Adipocyte (in vitro differentiated cells): ENCODE measurements at regions not wholly inside any gene's neighbourhood (a gene's known extent, or its start where the extent isn't known, plus 50 kb on each side); places are given as distances from the start of the nearest gene placed in this dataset.

ENCODE experiments used
- DNase-seq: peaks from one replicate; pipeline ENCODE4 v3.0.0-alpha.2; 2015; ENCODE audit warnings: low read depth
- H3K27me3 ChIP-seq: replicated peaks from 2 replicates; pipeline ENCODE4 v1.7.0; 2013; ENCODE audit warnings: mild to moderate bottlenecking, low read length, moderate library complexity; ENCODE audit not compliant: control insufficient read depth, insufficient read depth
- H3K36me3 ChIP-seq: 2 replicates; pipeline ENCODE4 v1.7.0; 2013; ENCODE audit warnings: low read length, mild to moderate bottlenecking, moderate library complexity; ENCODE audit not compliant: control insufficient read depth, insufficient read depth, severe bottlenecking
- H3K4me1 ChIP-seq: 2 replicates; pipeline ENCODE4 v1.7.0; 2013; ENCODE audit warnings: mild to moderate bottlenecking, low read length, moderate library complexity; ENCODE audit not compliant: control insufficient read depth, insufficient read depth
- H3K4me3 ChIP-seq: 2 replicates; pipeline ENCODE4 v1.7.0; 2013; ENCODE audit warnings: mild to moderate bottlenecking, low read length, moderate library complexity
- H3K9ac ChIP-seq: 2 replicates; pipeline ENCODE4 v1.7.0; 2013; ENCODE audit warnings: mild to moderate bottlenecking, low read length, moderate library complexity
- H3K9me3 ChIP-seq: 2 replicates; pipeline ENCODE4 v1.7.0; 2013; ENCODE audit warnings: mild to moderate bottlenecking, low read length, moderate library complexity; ENCODE audit not compliant: control insufficient read depth

DNA sequence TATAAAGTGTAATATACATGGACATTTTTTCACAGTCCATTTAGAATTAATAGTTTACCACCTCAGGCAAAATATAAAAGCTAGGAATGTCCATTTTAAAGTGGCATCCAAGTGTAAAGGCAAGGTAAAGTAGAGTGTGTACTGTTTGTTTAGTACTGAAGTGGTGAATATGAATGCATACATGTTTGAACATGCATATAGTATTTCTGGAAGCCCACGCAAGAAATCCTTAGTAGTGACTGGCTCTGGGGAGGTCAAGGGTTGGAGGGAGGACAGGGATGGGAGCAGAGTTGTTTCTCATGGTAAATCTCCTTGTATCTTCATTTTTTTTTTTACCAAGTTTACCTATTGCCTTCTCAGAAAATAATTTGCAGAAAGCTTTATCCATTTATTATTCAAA, 129.2 kb downstream of the UNC5CL start:
- Histone ChIP-seq H3K4me1 (peaks cover 5% of the 10 kb centered on the region), H3K9me3 (no peaks in the 10 kb centered on the region), H3K36me3 (no peaks in the 10 kb centered on the region), H3K27me3 (peaks cover 5% of the 10 kb centered on the region), H3K4me3 (no peak overlapping the region), H3K9ac (no peak overlapping the region)
- no peak for DNase-seq

GRCh38 chr6:40907198-40907701, 131.8 kb downstream of the UNC5CL start:
- H3K9ac ChIP-seq: no peak overlapping the region
- no peak overlapping the region for H3K4me3 ChIP-seq
- no peaks in the 10 kb centered on the region for H3K27me3 ChIP-seq
- DNase-seq: no peak
- H3K4me1 ChIP-seq: peaks cover 5% of the 10 kb centered on the region
- H3K36me3 ChIP-seq: no peaks in the 10 kb centered on the region
- H3K9me3 ChIP-seq: no peaks in the 10 kb centered on the region

DNA sequence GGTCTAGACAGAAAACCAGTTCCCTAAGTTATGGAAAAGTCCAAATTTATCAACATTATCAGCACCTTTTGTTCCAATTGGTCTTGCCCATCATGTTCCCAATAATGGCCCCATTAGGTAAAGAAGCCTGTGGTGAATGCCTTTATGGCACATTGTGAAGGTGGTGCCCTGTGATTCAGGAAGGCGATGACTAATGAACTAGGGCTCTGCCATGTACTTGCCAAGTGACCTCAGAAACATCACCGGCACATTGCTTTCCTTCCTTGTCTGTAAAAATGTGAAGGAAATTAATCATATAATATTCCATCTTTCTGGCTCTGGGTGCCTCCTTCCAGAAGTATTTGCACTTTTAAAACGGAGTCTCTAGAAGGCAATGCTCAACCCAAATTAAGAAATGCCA, 132.3 kb downstream of the UNC5CL start:
- Histone ChIP-seq H3K36me3 (no peaks in the 10 kb centered on the region), H3K9ac (no peak overlapping the region), H3K4me3 (no peak overlapping the region), H3K9me3 (no peaks in the 10 kb centered on the region), H3K4me1 (peaks cover 5% of the 10 kb centered on the region), H3K27me3 (no peaks in the 10 kb centered on the region)
- no peak for DNase-seq

GRCh38 chr6:40904583-40905194, 134.3 kb downstream of the UNC5CL start:
- no peak for DNase-seq
- peaks cover 5% of the 10 kb centered on the region for H3K4me1 ChIP-seq
- H3K27me3 ChIP-seq: no peaks in the 10 kb centered on the region
- H3K9me3 ChIP-seq: no peaks in the 10 kb centered on the region
- no peak overlapping the region for H3K9ac ChIP-seq
- H3K4me3 ChIP-seq: no peak overlapping the region
- H3K36me3 ChIP-seq: no peaks in the 10 kb centered on the region

GRCh38 chr6:40903456-40903855, 135.6 kb downstream of the UNC5CL start:
- Histone ChIP-seq H3K9me3 (no peaks in the 10 kb centered on the region), H3K4me3 (no peak overlapping the region), H3K4me1 (peaks cover 5% of the 10 kb centered on the region), H3K27me3 (no peaks in the 10 kb centered on the region), H3K36me3 (no peaks in the 10 kb centered on the region), H3K9ac (no peak overlapping the region)
- DNase-seq: no peak

- H3K36me3 ChIP-seq: no peaks in the 10 kb centered on the region
- H3K27me3 ChIP-seq: no peaks in the 10 kb centered on the region
- H3K9ac ChIP-seq: no peak overlapping the region
- H3K4me1 ChIP-seq: no peaks in the 10 kb centered on the region
- no peaks in the 10 kb centered on the region for H3K9me3 ChIP-seq
- no peak overlapping the region for H3K4me3 ChIP-seq
- DNase-seq: no peak
Observed at GRCh38 chr6:40901322-40902055, 137.5 kb downstream of the UNC5CL start.

GRCh38 chr6:40900791-40901190, 138.2 kb downstream of the UNC5CL start:
- no peaks in the 10 kb centered on the region for H3K4me1 ChIP-seq
- no peak for DNase-seq
- no peaks in the 10 kb centered on the region for H3K9me3 ChIP-seq
- H3K9ac ChIP-seq: no peak overlapping the region
- no peak overlapping the region for H3K4me3 ChIP-seq
- no peaks in the 10 kb centered on the region for H3K36me3 ChIP-seq
- no peaks in the 10 kb centered on the region for H3K27me3 ChIP-seq

DNA sequence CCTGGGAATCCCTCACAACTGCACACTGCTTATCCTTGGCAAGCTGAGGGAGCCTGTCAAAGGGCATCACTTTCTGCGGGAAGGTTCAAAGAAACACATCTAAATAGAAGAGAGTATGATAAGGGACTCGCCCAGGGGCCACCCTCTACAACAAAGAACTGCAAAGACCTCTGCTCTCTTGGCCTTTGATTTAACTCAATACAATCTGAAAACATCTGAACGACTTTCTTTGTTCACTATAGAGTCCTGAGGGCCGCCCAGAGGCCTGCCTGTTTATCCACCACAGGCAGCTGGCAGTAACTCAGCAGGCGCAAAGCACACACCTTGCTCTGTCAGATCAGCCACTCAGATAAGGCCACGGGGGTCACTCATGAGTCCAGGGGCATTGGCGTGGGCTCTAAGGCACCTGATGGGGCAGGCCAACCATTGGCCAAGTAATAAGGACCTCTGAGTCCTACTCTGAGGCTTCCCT, 139.3 kb downstream of the UNC5CL start:
- no peak overlapping the region for H3K4me3 ChIP-seq
- H3K4me1 ChIP-seq: no peaks in the 10 kb centered on the region
- no peak for DNase-seq
- no peaks in the 10 kb centered on the region for H3K36me3 ChIP-seq
- H3K9ac ChIP-seq: no peak overlapping the region
- no peaks in the 10 kb centered on the region for H3K27me3 ChIP-seq
- no peaks in the 10 kb centered on the region for H3K9me3 ChIP-seq

- no peak overlapping the region for H3K9ac ChIP-seq
- H3K36me3 ChIP-seq: no peaks in the 10 kb centered on the region
- H3K4me3 ChIP-seq: no peak overlapping the region
- no peak for DNase-seq
- H3K27me3 ChIP-seq: peaks cover 12% of the 10 kb centered on the region
- H3K4me1 ChIP-seq: no peaks in the 10 kb centered on the region
- H3K9me3 ChIP-seq: no peaks in the 10 kb centered on the region
Observed at GRCh38 chr6:40898073-40898472, 140.9 kb downstream of the UNC5CL start.

- Histone ChIP-seq H3K9ac (no peak overlapping the region), H3K36me3 (no peaks in the 10 kb centered on the region), H3K9me3 (no peaks in the 10 kb centered on the region), H3K4me1 (no peaks in the 10 kb centered on the region), H3K27me3 (peaks cover 13% of the 10 kb centered on the region), H3K4me3 (no peak overlapping the region)
- no peak for DNase-seq
Observed at GRCh38 chr6:40897390-40898003, 141.5 kb downstream of the UNC5CL start.

DNA sequence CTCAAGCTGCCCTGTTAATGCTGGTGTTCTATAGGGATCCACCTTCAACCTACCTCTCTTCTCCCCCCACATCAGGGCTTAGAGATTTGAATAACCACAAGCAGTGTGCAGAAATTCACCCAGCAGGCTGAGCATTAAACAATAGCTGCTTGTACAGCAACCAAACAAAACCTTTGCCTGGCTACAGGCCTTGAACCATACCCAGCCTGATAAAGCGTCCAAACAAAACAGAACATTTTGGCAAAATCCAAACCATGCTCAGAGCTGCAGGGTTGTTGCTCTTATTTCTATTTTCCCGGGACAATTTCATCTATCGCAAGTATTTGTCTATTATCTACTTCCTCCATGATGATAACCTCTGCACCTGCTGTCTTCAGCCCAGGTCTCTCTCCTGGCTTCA, 142.3 kb downstream of the UNC5CL start:
- Histone ChIP-seq H3K36me3 (no peaks in the 10 kb centered on the region), H3K27me3 (peaks cover 19% of the 10 kb centered on the region), H3K9me3 (no peaks in the 10 kb centered on the region), H3K4me1 (no peaks in the 10 kb centered on the region), H3K4me3 (no peak overlapping the region), H3K9ac (no peak overlapping the region)
- no peak for DNase-seq
